HG03439 (cell line): ENCODE measurements at regions not wholly inside any gene's neighbourhood (a gene's known extent, or its start where the extent isn't known, plus 50 kb on each side); places are given as distances from the start of the nearest gene placed in this dataset.
"Not testable (repeated sequence)": the region's sequence is repeated elsewhere in the genome, so short reads cannot be mapped to it uniquely, and the experiment has no call there.

Source experiments
- ATAC-seq: cut with Tn5 transposase; IDR thresholded peaks from one replicate; pipeline ENCODE4 v1.9.1; 2021; ENCODE audit warnings: mild to moderate bottlenecking, moderate library complexity; ENCODE audit not compliant: unreplicated experiment

GRCh38 chr12:124477107-124477915 is 90.1 kb downstream of the NCOR2 start:
- ATAC-seq = no peak

DNA sequence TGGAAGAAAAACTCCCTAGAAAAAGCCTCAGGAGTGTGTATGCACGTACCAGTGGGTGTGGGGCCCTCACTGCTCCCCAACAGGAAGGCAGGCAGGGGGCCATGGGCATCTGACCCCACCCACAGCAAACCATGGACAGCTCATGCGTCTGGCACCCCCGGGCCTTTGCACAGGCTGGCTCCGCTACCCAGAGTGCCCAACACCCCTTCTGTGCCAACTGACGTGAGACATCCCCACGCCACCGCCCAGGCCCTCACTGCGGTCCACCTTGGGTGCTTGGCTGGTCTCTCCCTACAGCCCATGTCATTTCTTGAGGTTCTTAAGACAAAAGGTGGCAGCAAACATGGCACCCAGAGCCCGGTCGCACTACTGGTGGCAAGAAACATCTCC is 91.4 kb downstream of the NCOR2 start:
- no peak for ATAC-seq

- no peak for ATAC-seq
Observed at GRCh38 chr12:124475295-124476010, 92.0 kb downstream of the NCOR2 start.

DNA sequence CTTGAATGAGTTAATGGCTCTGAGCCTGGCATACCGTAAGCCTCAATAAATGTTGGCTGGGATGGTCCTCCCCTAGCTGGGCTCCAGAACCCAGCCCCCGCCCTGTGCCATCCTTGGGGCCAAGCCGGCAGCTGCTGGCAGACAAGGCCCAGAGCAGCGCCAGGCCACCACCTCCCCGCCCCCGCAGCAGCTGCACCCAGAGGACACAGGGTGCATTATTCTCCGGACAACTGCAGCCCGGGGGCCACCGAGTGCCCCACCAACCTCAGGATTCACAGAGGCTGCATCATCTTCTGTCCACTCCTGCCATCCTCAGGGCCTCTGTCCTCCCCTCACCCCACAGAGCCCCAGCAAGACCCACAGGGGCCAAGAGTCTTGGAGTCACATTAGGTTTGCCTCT is 92.7 kb downstream of the NCOR2 start:
- no peak for ATAC-seq

DNA sequence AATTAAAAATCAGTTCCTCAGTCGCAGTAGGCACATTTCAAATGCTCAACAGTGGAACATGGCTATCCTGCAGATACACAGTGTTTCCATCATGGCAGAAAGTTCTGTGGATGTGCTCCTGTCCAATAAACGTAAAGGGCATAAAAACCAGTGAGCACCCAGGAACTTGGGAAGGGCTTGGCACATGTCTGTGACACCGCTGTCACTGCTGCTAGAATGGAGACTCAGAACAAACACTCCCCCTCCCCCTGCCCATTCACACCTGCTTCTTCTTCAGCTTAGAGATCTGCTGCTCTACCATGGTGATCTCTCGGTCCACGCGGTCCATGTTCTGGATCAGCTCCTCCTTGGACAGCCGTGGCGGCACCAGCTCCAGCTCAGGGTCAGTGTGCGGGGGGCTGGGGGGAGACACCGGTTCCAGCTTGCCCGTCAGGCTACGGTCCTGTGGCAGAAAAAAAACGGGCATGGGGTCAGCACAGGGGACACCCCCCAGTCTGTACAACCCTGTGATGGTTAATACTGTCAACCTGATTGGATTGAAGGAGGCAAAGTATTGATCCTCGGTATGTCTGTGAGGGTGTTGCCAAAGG is 94.6 kb downstream of the NCOR2 start:
- ATAC-seq = no peak

- ATAC-seq = no peak
Observed at GRCh38 chr12:124471828-124472227, 95.6 kb downstream of the NCOR2 start.

DNA sequence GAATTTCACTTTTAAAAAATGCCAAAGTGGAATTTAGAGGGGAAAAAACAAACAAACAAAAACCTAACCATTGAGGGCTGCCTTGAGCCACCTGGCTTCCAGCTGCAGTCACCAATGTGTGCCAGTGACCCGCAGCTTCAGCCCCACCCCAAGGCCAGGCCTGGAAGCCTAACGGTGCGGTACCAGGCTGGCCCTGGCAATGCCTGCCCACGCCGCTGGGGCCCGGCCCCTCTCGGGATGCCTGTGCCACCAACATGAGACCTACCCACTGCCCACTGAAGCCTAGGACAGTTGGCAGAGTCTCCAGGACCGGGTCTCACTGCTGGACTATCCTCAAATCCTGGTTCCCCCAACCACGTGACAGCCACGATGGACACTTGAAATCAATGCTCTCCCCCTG is 96.6 kb downstream of the NCOR2 start:
- no peak for ATAC-seq

DNA sequence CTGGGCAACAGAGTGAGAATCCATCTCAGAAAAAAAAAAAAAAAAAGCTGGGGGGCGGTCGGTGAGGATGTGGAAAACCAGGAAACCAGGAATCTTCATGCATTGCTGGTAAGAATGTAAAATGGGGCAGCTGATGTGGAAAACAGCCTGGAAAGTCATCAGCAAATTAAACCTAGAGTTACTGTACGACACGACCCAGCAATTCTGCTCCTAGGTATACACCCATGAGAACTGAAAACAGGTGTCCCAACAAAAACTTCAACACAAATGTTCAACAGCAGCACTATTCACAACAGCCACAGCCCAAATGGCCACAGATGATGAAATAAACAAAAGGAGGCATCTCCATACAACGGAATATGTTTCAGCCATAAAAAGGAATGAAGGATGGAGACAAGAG is 97.3 kb downstream of the NCOR2 start:
- ATAC-seq = no peak

GRCh38 chr12:124469193-124469888 is 98.1 kb downstream of the NCOR2 start:
- ATAC-seq = no peak

- ATAC-seq = not testable (repeated sequence)
Observed at GRCh38 chr12:124467549-124467948, 99.9 kb downstream of the NCOR2 start.

- peak; percentile 88 for ATAC-seq
Observed at GRCh38 chr12:124466216-124467128, 100.9 kb downstream of the NCOR2 start.

DNA sequence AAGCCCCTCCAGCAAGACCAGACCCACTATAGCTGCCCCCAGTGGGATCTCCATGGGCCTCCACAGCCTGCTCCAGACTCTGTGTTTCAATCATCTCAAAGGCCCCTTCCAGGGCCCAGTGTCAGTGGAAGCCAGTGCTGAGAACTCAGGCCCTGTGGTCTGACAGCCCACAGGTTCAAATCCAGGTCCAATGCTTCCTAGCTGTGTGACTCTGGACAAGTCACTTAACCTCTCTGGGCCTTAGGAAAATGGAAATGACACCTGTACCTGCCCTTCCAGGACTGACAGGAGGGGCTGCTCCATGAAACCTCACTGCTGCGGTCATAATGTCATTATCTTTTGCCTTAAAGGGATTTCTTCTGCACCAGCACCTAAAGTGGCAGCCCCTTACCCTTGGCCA is 101.9 kb downstream of the NCOR2 start:
- no peak for ATAC-seq

GRCh38 chr12:124464830-124465229 is 102.6 kb downstream of the NCOR2 start:
- no peak for ATAC-seq

DNA sequence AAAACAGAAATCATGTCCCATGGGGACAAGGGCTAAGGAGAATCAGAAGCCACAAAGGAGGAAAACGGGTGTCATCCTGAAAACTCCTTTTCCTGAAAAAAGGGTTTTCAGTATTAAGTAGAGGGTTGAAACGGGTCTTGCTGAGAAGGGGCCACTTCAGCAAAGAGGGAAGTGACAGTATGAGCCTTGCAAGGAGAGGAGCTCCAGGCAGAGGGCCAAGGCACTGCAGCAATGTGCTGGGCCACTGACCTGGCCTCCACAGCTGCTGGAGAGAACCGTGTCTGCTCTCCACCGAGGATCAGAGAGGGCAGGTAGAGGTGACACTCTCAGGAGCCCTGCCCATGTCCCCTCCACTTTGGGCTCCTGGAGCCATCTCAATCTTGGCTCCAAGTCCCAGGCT is 103.3 kb downstream of the NCOR2 start:
- no peak for ATAC-seq

DNA sequence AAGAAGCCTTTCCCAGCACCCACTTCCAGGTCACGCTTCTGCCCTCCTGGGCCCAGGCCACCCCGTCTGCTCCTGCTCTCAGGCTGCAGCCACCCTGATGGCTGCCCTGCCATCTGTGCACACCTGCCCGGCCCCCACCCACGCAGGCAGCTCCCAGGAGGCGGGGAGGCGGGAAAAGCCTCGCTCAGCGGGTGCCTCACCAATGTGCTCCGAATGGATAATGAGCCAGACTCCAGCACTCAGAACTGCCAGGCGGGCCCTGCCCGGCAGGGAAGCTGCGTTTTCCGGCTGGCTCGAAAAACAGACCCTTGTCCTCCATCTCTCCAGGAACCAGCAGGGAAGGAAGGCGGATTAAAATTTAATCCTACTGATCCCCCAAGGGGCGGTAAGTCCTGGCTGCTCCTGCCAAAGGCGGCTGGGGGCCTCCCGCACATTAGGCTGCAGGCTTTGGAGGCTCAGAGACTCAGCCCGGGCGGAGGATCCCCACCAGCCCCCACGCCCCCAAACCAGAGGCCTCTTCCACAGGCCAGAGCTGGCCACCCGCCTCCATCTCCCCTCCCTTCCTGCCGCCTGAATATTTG is 104.0 kb downstream of the NCOR2 start:
- ATAC-seq = no peak

GRCh38 chr12:124462750-124463149 is 104.7 kb downstream of the NCOR2 start:
- no peak for ATAC-seq

DNA sequence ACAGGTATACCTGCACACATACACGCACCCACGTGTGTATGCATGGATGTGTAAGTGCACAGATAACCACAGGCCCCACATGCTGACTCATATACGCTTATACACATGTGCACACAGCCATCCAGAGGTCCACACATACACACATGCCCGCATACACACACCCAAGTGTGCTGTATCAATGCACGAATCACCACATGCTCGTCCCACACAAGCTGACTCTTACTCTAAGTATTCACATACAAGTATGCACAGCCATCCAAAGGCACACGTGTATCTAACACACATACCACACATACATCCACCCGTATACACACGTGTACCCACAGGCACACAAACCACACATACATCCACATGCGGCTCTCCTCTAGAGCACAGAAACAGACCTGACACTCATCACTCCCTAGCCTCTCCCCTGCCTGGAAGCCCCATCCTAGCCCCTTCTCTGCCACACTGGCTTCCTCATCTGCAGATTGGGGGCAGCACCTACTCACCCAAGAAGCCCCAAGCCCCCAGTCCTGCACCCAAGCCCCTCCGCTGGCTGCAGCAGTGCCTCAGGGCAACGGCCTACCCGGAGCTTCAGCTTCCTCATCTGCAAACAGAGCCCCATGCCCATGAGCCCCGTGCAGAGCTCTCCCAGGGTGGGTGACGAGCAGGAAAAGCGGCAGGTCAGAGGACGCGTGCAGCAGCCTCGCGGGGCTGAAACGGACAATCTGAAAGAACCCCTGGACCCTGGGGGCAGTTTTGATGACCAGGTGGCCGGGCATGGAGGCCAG is 105.4 kb downstream of the NCOR2 start:
- no peak for ATAC-seq

DNA sequence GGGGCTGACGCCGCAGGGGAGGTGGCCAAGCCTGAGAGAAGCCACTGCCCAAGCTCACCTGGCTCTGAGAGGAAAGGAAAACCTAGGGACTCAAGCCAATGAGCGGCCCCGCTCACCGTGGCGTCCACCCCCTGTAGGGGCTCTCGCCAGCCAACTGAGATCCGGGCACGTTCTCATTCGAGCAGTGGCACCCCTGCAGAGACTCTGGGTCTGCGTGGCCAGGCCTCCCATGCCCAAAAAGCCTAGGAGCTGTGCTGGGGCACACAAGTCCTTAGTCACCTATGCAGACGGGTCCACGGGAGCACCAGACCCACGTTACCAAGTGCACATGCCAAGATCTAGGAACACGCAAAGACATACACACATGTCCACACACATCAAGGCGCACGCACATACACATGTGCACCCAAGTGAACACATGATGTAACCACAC is 106.2 kb downstream of the NCOR2 start:
- ATAC-seq = no peak

DNA sequence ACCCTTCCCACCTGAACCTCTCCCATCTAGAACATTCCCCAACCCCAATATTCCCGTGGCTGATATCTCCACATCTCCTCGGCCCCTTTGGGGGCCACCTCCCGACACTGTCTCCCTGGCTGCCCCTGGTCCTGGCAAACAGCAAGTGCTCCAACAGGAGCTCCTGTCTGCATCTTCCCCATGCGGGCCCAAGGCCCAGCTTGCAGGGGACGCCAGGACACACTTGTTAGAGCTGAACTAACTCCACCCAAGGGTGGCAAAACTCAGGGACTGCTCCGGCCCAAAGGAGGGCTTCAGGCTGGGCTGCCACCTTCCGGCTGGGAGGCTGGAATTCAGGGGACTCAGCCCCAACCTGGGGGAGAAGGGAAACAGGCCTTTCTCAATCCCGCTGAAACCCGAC is 106.6 kb downstream of the NCOR2 start:
- ATAC-seq = no peak
